Lung (tissue), 11 donors: ENCODE measurements at regions not wholly inside any gene's neighbourhood (a gene's known extent, or its start where the extent isn't known, plus 50 kb on each side); places are given as distances from the start of the nearest gene placed in this dataset.

ENCODE experiments used
- ATAC-seq: fragments of 200-7000 bp; cut with Tn5 transposase; one replicate; pipeline ENCODE4 v1.9.1; 2020; ENCODE audit warnings: moderate number of reproducible peaks; ENCODE audit not compliant: insufficient read depth, low FRiP score
- DNase-seq, 3 donors: peaks; one replicate each; pipeline ENCODE4 v3.0.0-alpha.2; 2013 to 2017
- H3K27ac ChIP-seq, 2 donors: one replicate each; pipeline ENCODE4 v1.5.1; 2013; ENCODE audit warnings: mild to moderate bottlenecking in 2 of 2, moderate library complexity in 2 of 2, control low read depth in 1 of 2, inconsistent platforms in 1 of 2, low read depth in 1 of 2, low read length in 1 of 2
- H3K27me3 ChIP-seq, 3 donors: one replicate each; pipeline ENCODE4 v1.5.1; 2013; ENCODE audit warnings: low read length in 2 of 3; ENCODE audit not compliant: control insufficient read depth in 3 of 3, insufficient read depth in 3 of 3
- H3K36me3 ChIP-seq, 4 donors: one replicate each; pipeline ENCODE4 v1.5.1; 2013; ENCODE audit warnings: low read length in 4 of 4, mild to moderate bottlenecking in 1 of 4, moderate library complexity in 1 of 4; ENCODE audit not compliant: control insufficient read depth in 4 of 4, insufficient read depth in 4 of 4
- H3K4me1 ChIP-seq, 5 donors: one replicate each; pipeline ENCODE4 v1.5.1; 2013; ENCODE audit warnings: low read length in 5 of 5, mild to moderate bottlenecking in 2 of 5, moderate library complexity in 1 of 5; ENCODE audit not compliant: control insufficient read depth in 5 of 5, insufficient read depth in 5 of 5
- H3K4me3 ChIP-seq: one replicate; pipeline ENCODE4 v1.5.1; 2013; ENCODE audit warnings: mild to moderate bottlenecking, control low read depth, moderate library complexity
- H3K9ac ChIP-seq, 2 donors: one replicate each; pipeline ENCODE4 v1.5.1; 2013; ENCODE audit warnings: low read length in 2 of 2, control low read depth in 1 of 2; ENCODE audit not compliant: insufficient read depth in 1 of 2
- H3K9me3 ChIP-seq, 4 donors: one replicate each; pipeline ENCODE4 v1.5.1; 2013; ENCODE audit warnings: low read length in 3 of 4, mild to moderate bottlenecking in 1 of 4, moderate library complexity in 1 of 4; ENCODE audit not compliant: control insufficient read depth in 4 of 4, insufficient read depth in 3 of 4
- CTCF ChIP-seq: IDR thresholded peaks from 2 replicates; pipeline ENCODE4 v1.5.1; 2012; ENCODE audit warnings: mild to moderate bottlenecking; ENCODE audit errors: control extremely low read depth, extremely low read depth
- WGBS, 2 donors: extraction: QIAGEN DNeasy Blood & Tissue Kit; methylation state at CpG; one replicate each; pipeline ENCODE4 v1.1.7; 2013; 5-methylcytosine and 5-hydroxymethylcytosine counted together
- donor health status: control.
- donor health status: control.
- donor health status: Bipolar disorder and iron deficiency.
- donor health status: healthy.
- donor health status: DM: yes; HTN: yes; CAD: no.

DNA sequence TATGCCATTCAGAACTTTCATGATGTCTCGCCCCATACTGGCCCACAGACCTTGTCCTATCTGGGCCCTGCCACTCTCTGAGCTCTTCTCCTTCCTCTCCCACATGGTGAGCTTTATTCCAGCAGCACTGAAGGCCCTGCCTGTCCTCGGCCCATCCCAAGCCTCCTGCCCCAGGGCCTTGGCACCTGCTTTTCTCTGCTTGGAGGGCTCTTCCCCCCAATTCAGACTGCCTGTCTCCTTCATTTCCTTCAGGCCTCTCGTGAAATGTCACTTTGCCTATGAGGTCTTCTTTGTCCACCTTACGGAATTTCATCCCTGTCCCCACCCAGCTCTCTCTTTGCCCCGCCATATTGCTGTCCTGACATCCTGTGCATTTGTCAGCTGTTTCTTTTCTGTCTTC, 191.7 kb upstream of the POU3F1 start:
- no peaks in the 10 kb centered on the region for H3K4me1 ChIP-seq
- ATAC-seq (no peak), DNase-seq (no peak)
- H3K4me3 ChIP-seq = no peak overlapping the region
- 91 to 92% methylated on average over 5 of the region's 5 CpGs for WGBS, 2 donors
- H3K27me3 ChIP-seq = peaks cover 0 to 4% (median 0%) of the 10 kb centered on the region in 3 donors
- H3K9ac ChIP-seq = no peak overlapping the region
- H3K36me3 ChIP-seq = no peaks in the 10 kb centered on the region
- H3K27ac ChIP-seq = no peak overlapping the region
- no peak for TF ChIP-seq CTCF
- H3K9me3 ChIP-seq = peaks cover 0 to 2% (median 0%) of the 10 kb centered on the region in 4 donors

DNA sequence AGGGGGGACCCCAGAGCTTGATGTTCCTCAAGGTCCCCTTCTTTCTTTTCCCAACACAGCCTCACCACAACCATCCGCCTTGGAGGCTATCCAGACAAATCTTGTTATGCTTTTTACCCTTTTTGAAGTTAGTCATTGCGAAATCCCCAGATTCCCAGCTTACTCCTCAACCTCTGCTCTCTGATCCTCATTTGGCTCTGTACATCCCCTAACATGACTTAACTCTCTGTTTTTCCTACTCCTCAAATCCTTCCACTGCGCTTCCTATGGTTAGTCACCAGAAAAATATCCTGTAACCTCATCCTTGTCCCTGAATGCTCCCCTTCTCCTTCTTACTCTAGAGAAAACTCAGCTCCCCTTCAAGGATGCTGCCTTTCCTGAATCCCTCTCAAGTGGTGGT, 189.1 kb upstream of the POU3F1 start:
- 57 to 76% methylated on average over 3 of the region's 3 CpGs for WGBS, 2 donors
- Histone ChIP-seq H3K9ac (no peak overlapping the region), H3K4me3 (no peak overlapping the region), H3K9me3 (peaks cover 0 to 2% (median 0%) of the 10 kb centered on the region in 4 donors), H3K4me1 (no peaks in the 10 kb centered on the region), H3K27ac (no peak overlapping the region), H3K27me3 (peaks cover 0 to 4% (median 0%) of the 10 kb centered on the region in 3 donors), H3K36me3 (no peaks in the 10 kb centered on the region)
- DNase-seq (peak in 2 of 3 donors; percentile 61 to 74), ATAC-seq (no peak)
- no peak for TF ChIP-seq CTCF

DNA sequence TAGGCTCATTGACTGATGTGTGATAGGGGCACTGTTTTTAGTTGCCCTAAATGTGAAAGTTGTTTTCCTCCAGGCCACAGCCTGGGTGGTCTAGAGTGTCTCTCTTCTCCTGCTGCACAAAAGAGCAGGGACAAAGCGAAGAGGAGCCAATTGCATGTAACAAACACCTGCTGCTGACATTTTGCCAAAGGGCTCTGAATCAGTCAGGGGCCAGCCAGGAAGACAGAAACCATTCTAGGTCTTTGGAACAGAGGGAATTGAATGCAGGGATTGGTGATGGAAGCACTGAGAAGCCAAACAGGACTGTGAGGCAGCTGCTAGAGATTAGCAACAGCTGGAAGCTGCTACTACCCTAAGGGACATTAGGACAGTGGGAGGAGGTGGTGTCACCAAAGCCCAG, 185.3 kb upstream of the POU3F1 start:
- Histone ChIP-seq H3K9me3 (peaks cover 0 to 3% (median 0%) of the 10 kb centered on the region in 4 donors), H3K36me3 (no peaks in the 10 kb centered on the region), H3K9ac (no peak overlapping the region), H3K4me3 (no peak overlapping the region), H3K27ac (no peak overlapping the region), H3K4me1 (peaks cover 0 to 1% (median 0%) of the 10 kb centered on the region in 5 donors), H3K27me3 (peaks cover 0 to 4% (median 0%) of the 10 kb centered on the region in 3 donors)
- no peak for TF ChIP-seq CTCF
- ATAC-seq = no peak
- WGBS, 2 donors = 96 to 100% methylated on average over 1 of the region's 1 CpG
- peak in 1 of 3 donors; percentile 13 for DNase-seq

- no peak overlapping the region for H3K27ac ChIP-seq
- no peak for TF ChIP-seq CTCF
- no peaks in the 10 kb centered on the region for H3K36me3 ChIP-seq
- H3K4me3 ChIP-seq = no peak overlapping the region
- 59 to 78% methylated on average over 3 of the region's 3 CpGs for WGBS, 2 donors
- ATAC-seq = no peak
- no peaks in the 10 kb centered on the region for H3K27me3 ChIP-seq
- no peak for DNase-seq
- H3K9me3 ChIP-seq = peaks cover 0 to 3% (median 0%) of the 10 kb centered on the region in 4 donors
- H3K4me1 ChIP-seq = peaks cover 0 to 1% (median 0%) of the 10 kb centered on the region in 5 donors
- H3K9ac ChIP-seq = no peak overlapping the region
Measured at GRCh38 chr1:38228718-38229117, 182.1 kb upstream of the POU3F1 start.
